Sigmoid colon (tissue), 4 donors: ENCODE measurements at regions not wholly inside any gene's neighbourhood (a gene's known extent, or its start where the extent isn't known, plus 50 kb on each side); places are given as distances from the start of the nearest gene placed in this dataset.
"Not testable (repeated sequence)": the region's sequence is repeated elsewhere in the genome, so short reads cannot be mapped to it uniquely, and the experiment has no call there.

Experiments
- EP300 ChIP-seq, 4 donors: sonication (generic); formaldehyde crosslinking; IDR thresholded peaks; one replicate each; pipeline ENCODE4 v1.6.1; 2017; ENCODE audit warnings: antibody characterized with exemption in 4 of 4
- POLR2A ChIP-seq, 2 donors: fragments of 450-650 bp; IDR thresholded peaks; one replicate each; pipeline ENCODE4 v1.6.1; 2016; ENCODE audit warnings: antibody characterized with exemption in 2 of 2, mild to moderate bottlenecking in 2 of 2, moderate library complexity in 2 of 2
- POLR2AphosphoS5 ChIP-seq, 4 donors: sonication (generic); formaldehyde crosslinking; IDR thresholded peaks; one replicate each; pipeline ENCODE4 v1.6.1; 2017; ENCODE audit warnings: antibody characterized with exemption in 4 of 4
- TF ChIP-seq, protein P1 (sequence below), 4 experiments: fragments of 450-650 bp in 3 of 4; fragments of 200-600 bp in 1 of 4; IDR thresholded peaks; one replicate each; pipeline ENCODE4 v1.5.1; 2016 to 2019; ENCODE audit warnings: antibody characterized with exemption in 4 of 4, mild to moderate bottlenecking in 3 of 4, moderate library complexity in 2 of 4

DNA sequence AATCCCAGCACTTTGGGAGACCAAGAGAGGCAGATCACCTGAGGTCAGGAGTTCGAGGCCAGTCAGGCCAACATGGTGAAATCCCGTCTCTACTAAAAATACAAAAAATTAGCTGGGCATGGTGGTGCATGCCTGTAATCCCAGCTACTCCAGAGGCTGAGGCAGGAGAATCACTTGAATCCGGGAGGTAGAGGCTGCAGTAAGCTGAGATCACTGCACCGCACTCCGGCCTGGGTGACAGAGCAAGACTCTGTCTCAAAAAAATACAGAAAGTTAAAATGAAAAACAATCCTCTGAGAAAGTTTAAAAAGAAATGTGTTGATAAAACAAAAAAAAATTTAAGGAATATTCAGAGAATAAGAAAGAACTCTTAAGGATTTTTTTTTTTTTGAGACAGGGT lies 421.6 kb upstream of the ZNF722 start:
- TF ChIP-seq POLR2A, EP300, POLR2AphosphoS5 (IDR thresholded peaks at IDR 0.05): not testable (repeated sequence)
- TF ChIP-seq, protein P1, sequence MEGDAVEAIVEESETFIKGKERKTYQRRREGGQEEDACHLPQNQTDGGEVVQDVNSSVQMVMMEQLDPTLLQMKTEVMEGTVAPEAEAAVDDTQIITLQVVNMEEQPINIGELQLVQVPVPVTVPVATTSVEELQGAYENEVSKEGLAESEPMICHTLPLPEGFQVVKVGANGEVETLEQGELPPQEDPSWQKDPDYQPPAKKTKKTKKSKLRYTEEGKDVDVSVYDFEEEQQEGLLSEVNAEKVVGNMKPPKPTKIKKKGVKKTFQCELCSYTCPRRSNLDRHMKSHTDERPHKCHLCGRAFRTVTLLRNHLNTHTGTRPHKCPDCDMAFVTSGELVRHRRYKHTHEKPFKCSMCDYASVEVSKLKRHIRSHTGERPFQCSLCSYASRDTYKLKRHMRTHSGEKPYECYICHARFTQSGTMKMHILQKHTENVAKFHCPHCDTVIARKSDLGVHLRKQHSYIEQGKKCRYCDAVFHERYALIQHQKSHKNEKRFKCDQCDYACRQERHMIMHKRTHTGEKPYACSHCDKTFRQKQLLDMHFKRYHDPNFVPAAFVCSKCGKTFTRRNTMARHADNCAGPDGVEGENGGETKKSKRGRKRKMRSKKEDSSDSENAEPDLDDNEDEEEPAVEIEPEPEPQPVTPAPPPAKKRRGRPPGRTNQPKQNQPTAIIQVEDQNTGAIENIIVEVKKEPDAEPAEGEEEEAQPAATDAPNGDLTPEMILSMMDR (IDR thresholded peaks at IDR 0.05), result not testable (repeated sequence)
